WTC11 (cell line): ENCODE measurements at regions not wholly inside any gene's neighbourhood (a gene's known extent, or its start where the extent isn't known, plus 50 kb on each side); places are given as distances from the start of the nearest gene placed in this dataset.

Experiments
- ATAC-seq: fragments of 200-7000 bp; cut with Tn5 transposase; 2 replicates; pipeline ENCODE4 v1.10.0; 2021; ENCODE audit warnings: mild to moderate bottlenecking, moderate library complexity
- CTCF ChIA-PET: fragments of 300-600 bp; sonication (Branson Sonifier 250); formaldehyde crosslinking; loops from one replicate; lab custom pipeline; 2021; ENCODE audit warnings: antibody characterized with exemption; lab: Charles Lee
- POLR2A ChIA-PET: fragments of 350-600 bp; sonication (Branson Sonifier 250); formaldehyde crosslinking; loops from one replicate; lab custom pipeline; 2021; ENCODE audit warnings: antibody characterized with exemption; lab: Charles Lee
- DNase-seq: peaks from one replicate; pipeline ENCODE4 v3.0.0; 2021; ENCODE audit warnings: low spot score
- H3K27ac Mint-ChIP-seq: 2 replicates; pipeline ENCODE4 v1.8.0; 2021; ENCODE audit warnings: mixed read lengths
- H3K27me3 Mint-ChIP-seq: 2 replicates; pipeline ENCODE4 v1.8.0; 2021; ENCODE audit warnings: low read depth, mild to moderate bottlenecking, moderate library complexity, mixed read lengths
- H3K36me3 Mint-ChIP-seq: 2 replicates; pipeline ENCODE4 v1.8.0; 2021; ENCODE audit warnings: mixed read lengths
- H3K4me1 Mint-ChIP-seq: 2 replicates; pipeline ENCODE4 v1.8.0; 2022; ENCODE audit warnings: mixed read lengths
- H3K4me3 Mint-ChIP-seq: 2 replicates; pipeline ENCODE4 v1.8.0; 2021; ENCODE audit warnings: mild to moderate bottlenecking, moderate library complexity, mixed read lengths
- H3K9me3 Mint-ChIP-seq: 2 replicates; pipeline ENCODE4 v1.8.0; 2021; ENCODE audit warnings: mixed read lengths
- CREB1 ChIP-seq: sonication (generic); formaldehyde crosslinking; IDR thresholded peaks from 2 replicates; pipeline ENCODE4 v1.8.0; 2023; ENCODE audit warnings: mild to moderate bottlenecking, missing genetic modification reagents
- CREM ChIP-seq: sonication (generic); formaldehyde crosslinking; IDR thresholded peaks from 2 replicates; pipeline ENCODE4 v1.8.1; 2022; ENCODE audit warnings: mild to moderate bottlenecking, missing genetic modification reagents, moderate library complexity
- CTCF ChIP-seq: fragments of 200-600 bp; IDR thresholded peaks from 2 replicates; pipeline ENCODE4 v1.8.0; 2022; ENCODE audit warnings: antibody characterized with exemption
- FOXJ3 ChIP-seq: sonication (generic); formaldehyde crosslinking; IDR thresholded peaks from 2 replicates; pipeline ENCODE4 v1.9.0; 2021; ENCODE audit warnings: missing genetic modification reagents, mild to moderate bottlenecking, borderline replicate concordance
- GTF2I ChIP-seq: fragments of 250-450 bp; sonication (Bioruptor Pico); conservative IDR thresholded peaks from 2 replicates; pipeline ENCODE4 v1.4.0; 2021; ENCODE audit warnings: mild to moderate bottlenecking
- IRF2 ChIP-seq: sonication (generic); formaldehyde crosslinking; IDR thresholded peaks from 2 replicates; pipeline ENCODE4 v1.8.0; 2022; ENCODE audit warnings: low read depth, missing genetic modification reagents, borderline replicate concordance
- JUN ChIP-seq: sonication (generic); formaldehyde crosslinking; IDR thresholded peaks from 2 replicates; pipeline ENCODE4 v1.8.0; 2023; ENCODE audit warnings: mild to moderate bottlenecking, missing genetic modification reagents
- MLX ChIP-seq: sonication (generic); formaldehyde crosslinking; IDR thresholded peaks from 2 replicates; pipeline ENCODE4 v1.8.1; 2023; ENCODE audit warnings: mild to moderate bottlenecking, missing genetic modification reagents, moderate library complexity
- MXD4 ChIP-seq: fragments of 250-450 bp; sonication (Bioruptor Pico); IDR thresholded peaks from 2 replicates; pipeline ENCODE4 v1.8.0; 2021; ENCODE audit warnings: mild to moderate bottlenecking, moderate library complexity, borderline replicate concordance
- RELA ChIP-seq: sonication (generic); formaldehyde crosslinking; IDR thresholded peaks from 2 replicates; pipeline ENCODE4 v1.8.1; 2022; ENCODE audit warnings: missing genetic modification reagents, mild to moderate bottlenecking, borderline replicate concordance
- RORB ChIP-seq: fragments of 250-450 bp; sonication (Bioruptor Pico); IDR thresholded peaks from 2 replicates; pipeline ENCODE4 v1.9.0; 2021; ENCODE audit warnings: mild to moderate bottlenecking
- SMAD3 ChIP-seq: sonication (generic); formaldehyde crosslinking; IDR thresholded peaks from 2 replicates; pipeline ENCODE4 v1.8.0; 2022; ENCODE audit warnings: missing genetic modification reagents, mild to moderate bottlenecking, borderline replicate concordance
- SP1 ChIP-seq: sonication (generic); formaldehyde crosslinking; conservative IDR thresholded peaks from 2 replicates; pipeline ENCODE4 v1.8.1; 2022; ENCODE audit warnings: missing genetic modification reagents
- TEAD4 ChIP-seq: sonication (generic); formaldehyde crosslinking; IDR thresholded peaks from 2 replicates; pipeline ENCODE4 v1.8.0; 2022; ENCODE audit warnings: mild to moderate bottlenecking, missing genetic modification reagents
- ZNF121 ChIP-seq: sonication (generic); formaldehyde crosslinking; IDR thresholded peaks from 2 replicates; pipeline ENCODE4 v1.8.0; 2023; ENCODE audit warnings: missing genetic modification reagents
- ZNF219 ChIP-seq: sonication (generic); formaldehyde crosslinking; IDR thresholded peaks from 2 replicates; pipeline ENCODE4 v1.8.0; 2023; ENCODE audit warnings: missing genetic modification reagents, mild to moderate bottlenecking, borderline replicate concordance
- ZNF263 ChIP-seq: sonication (generic); formaldehyde crosslinking; IDR thresholded peaks from 2 replicates; pipeline ENCODE4 v1.8.1; 2022; ENCODE audit warnings: low read depth, mild to moderate bottlenecking, moderate library complexity, missing genetic modification reagents
- TF ChIP-seq, protein P1 (sequence below): sonication (generic); formaldehyde crosslinking; IDR thresholded peaks from 2 replicates; pipeline ENCODE4 v1.8.1; 2022; ENCODE audit warnings: mild to moderate bottlenecking, moderate library complexity, missing genetic modification reagents
- TF ChIP-seq, protein P2 (sequence below): sonication (generic); formaldehyde crosslinking; IDR thresholded peaks from 2 replicates; pipeline ENCODE4 v1.8.0; 2022; ENCODE audit warnings: missing genetic modification reagents
- TF ChIP-seq, protein P3 (sequence below): sonication (generic); formaldehyde crosslinking; IDR thresholded peaks from 2 replicates; pipeline ENCODE4 v1.8.0; 2023; ENCODE audit warnings: mild to moderate bottlenecking, missing genetic modification reagents

DNA sequence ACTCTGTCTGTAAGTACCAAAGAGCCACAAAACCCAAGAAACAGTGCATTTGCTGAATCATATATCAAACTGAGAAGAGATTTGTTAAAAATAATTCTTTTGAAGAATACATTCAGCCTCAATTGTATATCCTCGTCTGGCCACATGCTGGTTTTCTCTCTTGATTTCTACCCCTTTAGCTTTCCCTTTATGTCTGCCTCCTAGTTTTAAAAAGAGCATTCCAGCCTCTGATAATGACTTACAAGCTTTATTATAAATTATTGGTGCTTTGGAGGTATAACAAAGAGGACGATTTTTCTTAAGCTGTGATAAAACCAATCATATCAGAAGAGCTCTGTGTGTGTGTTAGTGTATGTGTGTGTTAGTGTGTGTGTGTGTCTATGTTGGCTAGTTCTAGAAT lies 70.4 kb upstream of the ROBO2 start:
- ChIA-PET POLR2A (no interaction called here), CTCF (no interaction called here)
- Mint-ChIP-seq H3K36me3 (no peaks in the 10 kb centered on the region), H3K9me3 (no peaks in the 10 kb centered on the region), H3K27ac (no peak overlapping the region), H3K4me1 (peaks cover 8% of the 10 kb centered on the region), H3K27me3 (no peaks in the 10 kb centered on the region), H3K4me3 (no peak overlapping the region)
- TF ChIP-seq TEAD4 (no peak), MXD4 (CRISPR knock-in tag) (no peak), GTF2I (CRISPR knock-in tag) (no peak), CTCF (no peak), CREB1 (no peak), SP1 (CRISPR knock-in tag) (no peak), IRF2 (no peak), RELA (no peak), ZNF121 (CRISPR knock-in tag) (no peak), ZNF219 (CRISPR knock-in tag) (no peak), ZNF263 (no peak), SMAD3 (CRISPR knock-in tag) (no peak), RORB (CRISPR knock-in tag) (no peak), MLX (no peak), FOXJ3 (CRISPR knock-in tag) (no peak), CREM (CRISPR knock-in tag) (no peak), JUN (CRISPR knock-in tag) (no peak)
- TF ChIP-seq, protein P1, sequence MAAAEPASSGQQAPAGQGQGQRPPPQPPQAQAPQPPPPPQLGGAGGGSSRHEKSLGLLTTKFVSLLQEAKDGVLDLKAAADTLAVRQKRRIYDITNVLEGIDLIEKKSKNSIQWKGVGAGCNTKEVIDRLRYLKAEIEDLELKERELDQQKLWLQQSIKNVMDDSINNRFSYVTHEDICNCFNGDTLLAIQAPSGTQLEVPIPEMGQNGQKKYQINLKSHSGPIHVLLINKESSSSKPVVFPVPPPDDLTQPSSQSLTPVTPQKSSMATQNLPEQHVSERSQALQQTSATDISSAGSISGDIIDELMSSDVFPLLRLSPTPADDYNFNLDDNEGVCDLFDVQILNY (CRISPR knock-in tag), result no peak
- TF ChIP-seq, protein P2, sequence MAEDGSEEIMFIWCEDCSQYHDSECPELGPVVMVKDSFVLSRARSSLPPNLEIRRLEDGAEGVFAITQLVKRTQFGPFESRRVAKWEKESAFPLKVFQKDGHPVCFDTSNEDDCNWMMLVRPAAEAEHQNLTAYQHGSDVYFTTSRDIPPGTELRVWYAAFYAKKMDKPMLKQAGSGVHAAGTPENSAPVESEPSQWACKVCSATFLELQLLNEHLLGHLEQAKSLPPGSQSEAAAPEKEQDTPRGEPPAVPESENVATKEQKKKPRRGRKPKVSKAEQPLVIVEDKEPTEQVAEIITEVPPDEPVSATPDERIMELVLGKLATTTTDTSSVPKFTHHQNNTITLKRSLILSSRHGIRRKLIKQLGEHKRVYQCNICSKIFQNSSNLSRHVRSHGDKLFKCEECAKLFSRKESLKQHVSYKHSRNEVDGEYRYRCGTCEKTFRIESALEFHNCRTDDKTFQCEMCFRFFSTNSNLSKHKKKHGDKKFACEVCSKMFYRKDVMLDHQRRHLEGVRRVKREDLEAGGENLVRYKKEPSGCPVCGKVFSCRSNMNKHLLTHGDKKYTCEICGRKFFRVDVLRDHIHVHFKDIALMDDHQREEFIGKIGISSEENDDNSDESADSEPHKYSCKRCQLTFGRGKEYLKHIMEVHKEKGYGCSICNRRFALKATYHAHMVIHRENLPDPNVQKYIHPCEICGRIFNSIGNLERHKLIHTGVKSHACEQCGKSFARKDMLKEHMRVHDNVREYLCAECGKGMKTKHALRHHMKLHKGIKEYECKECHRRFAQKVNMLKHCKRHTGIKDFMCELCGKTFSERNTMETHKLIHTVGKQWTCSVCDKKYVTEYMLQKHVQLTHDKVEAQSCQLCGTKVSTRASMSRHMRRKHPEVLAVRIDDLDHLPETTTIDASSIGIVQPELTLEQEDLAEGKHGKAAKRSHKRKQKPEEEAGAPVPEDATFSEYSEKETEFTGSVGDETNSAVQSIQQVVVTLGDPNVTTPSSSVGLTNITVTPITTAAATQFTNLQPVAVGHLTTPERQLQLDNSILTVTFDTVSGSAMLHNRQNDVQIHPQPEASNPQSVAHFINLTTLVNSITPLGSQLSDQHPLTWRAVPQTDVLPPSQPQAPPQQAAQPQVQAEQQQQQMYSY, result no peak
- TF ChIP-seq, protein P3, sequence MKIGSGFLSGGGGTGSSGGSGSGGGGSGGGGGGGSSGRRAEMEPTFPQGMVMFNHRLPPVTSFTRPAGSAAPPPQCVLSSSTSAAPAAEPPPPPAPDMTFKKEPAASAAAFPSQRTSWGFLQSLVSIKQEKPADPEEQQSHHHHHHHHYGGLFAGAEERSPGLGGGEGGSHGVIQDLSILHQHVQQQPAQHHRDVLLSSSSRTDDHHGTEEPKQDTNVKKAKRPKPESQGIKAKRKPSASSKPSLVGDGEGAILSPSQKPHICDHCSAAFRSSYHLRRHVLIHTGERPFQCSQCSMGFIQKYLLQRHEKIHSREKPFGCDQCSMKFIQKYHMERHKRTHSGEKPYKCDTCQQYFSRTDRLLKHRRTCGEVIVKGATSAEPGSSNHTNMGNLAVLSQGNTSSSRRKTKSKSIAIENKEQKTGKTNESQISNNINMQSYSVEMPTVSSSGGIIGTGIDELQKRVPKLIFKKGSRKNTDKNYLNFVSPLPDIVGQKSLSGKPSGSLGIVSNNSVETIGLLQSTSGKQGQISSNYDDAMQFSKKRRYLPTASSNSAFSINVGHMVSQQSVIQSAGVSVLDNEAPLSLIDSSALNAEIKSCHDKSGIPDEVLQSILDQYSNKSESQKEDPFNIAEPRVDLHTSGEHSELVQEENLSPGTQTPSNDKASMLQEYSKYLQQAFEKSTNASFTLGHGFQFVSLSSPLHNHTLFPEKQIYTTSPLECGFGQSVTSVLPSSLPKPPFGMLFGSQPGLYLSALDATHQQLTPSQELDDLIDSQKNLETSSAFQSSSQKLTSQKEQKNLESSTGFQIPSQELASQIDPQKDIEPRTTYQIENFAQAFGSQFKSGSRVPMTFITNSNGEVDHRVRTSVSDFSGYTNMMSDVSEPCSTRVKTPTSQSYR (CRISPR knock-in tag), result no peak
- DNase-seq (no peak), ATAC-seq (no peak)
